GM19035 (cell line): ENCODE measurements at regions not wholly inside any gene's neighbourhood (a gene's known extent, or its start where the extent isn't known, plus 50 kb on each side); places are given as distances from the start of the nearest gene placed in this dataset.

ENCODE experiments used
- ATAC-seq: cut with Tn5 transposase; IDR thresholded peaks from one replicate; pipeline ENCODE4 v1.9.1; 2021; ENCODE audit not compliant: unreplicated experiment

- ATAC-seq: peak; percentile 54
Measured at GRCh38 chr6:104326173-104327001, 533.3 kb downstream of the HACE1 start.

DNA sequence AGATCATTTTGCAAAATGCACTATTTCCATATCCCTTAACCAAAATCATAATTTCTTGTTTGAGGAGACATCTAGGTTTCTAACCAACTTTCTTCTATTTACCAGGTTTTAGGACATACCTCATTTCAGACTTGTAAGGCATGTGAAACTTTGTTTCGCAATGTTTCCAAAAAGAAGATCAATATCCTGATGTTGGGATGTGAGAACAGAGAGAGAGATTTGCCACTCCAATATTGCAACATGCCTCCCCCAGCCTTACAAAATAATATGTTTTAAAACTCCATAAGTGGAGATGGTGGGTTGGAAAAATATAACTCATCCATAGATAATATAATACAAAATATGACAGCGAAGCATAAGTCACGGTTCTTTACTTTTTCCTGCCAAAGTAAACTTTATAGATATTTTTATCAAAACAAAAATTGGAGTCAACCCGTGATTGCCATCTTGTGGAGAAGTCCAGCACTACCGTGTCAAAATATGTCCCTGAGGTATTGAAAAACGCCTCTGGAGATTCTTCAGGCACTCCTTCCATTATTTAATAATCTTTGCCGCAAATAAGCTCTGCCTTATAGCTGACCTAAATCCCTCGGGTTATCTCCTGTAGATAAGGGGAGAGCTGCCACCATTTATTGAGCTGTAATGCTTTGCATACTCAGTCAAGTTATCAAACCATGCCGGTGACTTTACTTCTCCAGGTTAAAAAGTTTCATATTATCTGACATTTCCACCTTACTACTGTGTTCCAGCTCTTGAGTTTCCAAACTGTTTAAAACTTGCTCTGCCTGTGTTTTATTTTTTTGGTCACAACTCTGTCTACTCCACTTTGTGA lies 534.2 kb downstream of the HACE1 start:
- ATAC-seq: peak; percentile 40

DNA sequence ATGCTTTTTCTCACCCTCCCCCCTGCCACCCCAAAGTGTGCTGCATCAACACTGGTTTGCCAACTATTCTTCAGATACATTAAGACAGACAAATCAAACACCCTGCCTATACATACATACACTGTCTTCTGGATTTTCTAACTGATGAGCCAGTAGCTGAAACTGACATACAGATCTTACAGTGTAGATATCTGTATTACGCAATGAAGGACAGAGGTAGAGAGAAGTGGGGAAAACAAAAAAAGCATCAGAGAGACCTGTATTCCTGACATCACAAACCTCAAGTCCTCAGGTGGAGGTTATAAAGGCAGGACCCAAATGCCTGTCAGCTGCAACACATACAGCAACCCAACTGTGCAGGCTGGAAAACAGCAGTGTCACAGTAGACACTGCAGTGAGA lies 535.4 kb downstream of the HACE1 start:
- no peak for ATAC-seq

DNA sequence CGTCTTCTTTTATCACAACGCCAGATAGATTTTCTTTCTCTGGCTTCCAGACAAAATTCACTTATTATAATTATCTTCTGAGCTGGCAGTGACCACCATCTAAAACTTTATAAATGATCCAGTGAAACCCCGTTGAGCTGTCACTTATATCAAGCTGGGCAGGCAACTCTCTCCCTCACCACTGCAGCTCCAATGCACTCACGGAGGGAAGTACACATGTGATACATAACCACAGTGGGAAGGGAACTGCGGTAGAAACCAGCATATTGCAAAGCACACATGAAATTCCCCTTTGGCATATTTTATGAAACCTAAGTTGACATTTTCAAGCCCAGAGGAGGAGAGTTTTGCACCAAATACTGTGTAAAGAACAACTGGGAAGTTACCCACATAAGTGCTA lies 536.9 kb downstream of the HACE1 start:
- no peak for ATAC-seq

GRCh38 chr6:104321301-104321700 lies 538.4 kb downstream of the HACE1 start:
- no peak for ATAC-seq

GRCh38 chr6:104320896-104321295 lies 538.8 kb downstream of the HACE1 start:
- ATAC-seq: no peak

GRCh38 chr6:104312851-104313250 lies 546.9 kb downstream of the HACE1 start:
- ATAC-seq: no peak

GRCh38 chr6:104306211-104306610 lies 553.5 kb downstream of the HACE1 start:
- ATAC-seq: no peak

- no peak for ATAC-seq
Measured at GRCh38 chr6:104305206-104305605, 554.5 kb downstream of the HACE1 start.

- no peak for ATAC-seq
Measured at GRCh38 chr6:104301951-104302350, 557.8 kb downstream of the HACE1 start.

- ATAC-seq: no peak
Measured at GRCh38 chr6:104286641-104287040, 573.1 kb downstream of the HACE1 start.

- no peak for ATAC-seq
Measured at GRCh38 chr6:104284872-104285271, 574.8 kb downstream of the HACE1 start.

- no peak for ATAC-seq
Measured at GRCh38 chr6:104282581-104282980, 577.1 kb downstream of the HACE1 start.

GRCh38 chr6:104281370-104281769 lies 578.3 kb downstream of the HACE1 start:
- no peak for ATAC-seq

DNA sequence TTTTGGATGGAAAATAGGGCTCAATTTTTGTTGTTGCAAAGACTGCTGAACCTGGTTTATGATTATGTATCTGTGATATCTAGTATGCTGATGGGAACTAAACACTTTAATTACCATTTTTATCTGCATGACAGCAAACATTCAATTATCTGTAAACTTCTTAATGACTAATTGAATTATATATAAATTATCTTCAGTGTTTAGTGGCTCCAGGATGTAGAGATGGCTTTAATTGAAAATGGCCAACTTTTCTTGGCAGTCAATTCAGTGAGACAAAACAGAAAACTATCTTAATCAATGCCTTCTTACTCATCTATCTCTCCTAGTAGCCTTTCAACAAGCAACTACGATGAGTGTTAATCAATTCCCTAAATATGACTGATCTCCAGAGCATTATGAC lies 591.3 kb downstream of the HACE1 start:
- no peak for ATAC-seq

GRCh38 chr6:104266922-104267321 lies 592.8 kb downstream of the HACE1 start:
- no peak for ATAC-seq

DNA sequence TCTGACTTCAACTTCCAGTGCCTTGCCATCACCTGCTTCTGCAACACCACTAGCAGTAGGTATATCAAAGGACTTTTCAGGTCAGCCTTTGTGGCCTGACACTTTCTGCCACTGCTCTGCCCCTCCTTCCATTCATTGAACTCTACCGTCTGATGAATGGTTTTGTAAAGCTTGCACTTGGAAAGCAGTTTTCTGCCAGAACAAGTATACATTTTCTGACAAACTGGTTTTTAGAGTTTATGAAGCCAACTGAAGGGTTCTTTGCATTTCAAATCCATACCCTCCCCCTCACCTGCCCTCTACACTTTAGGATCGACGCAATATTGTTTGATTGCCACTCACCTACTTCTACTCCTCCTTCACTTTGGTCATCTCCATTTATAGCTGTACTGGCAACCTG lies 603.1 kb downstream of the HACE1 start:
- ATAC-seq: no peak

DNA sequence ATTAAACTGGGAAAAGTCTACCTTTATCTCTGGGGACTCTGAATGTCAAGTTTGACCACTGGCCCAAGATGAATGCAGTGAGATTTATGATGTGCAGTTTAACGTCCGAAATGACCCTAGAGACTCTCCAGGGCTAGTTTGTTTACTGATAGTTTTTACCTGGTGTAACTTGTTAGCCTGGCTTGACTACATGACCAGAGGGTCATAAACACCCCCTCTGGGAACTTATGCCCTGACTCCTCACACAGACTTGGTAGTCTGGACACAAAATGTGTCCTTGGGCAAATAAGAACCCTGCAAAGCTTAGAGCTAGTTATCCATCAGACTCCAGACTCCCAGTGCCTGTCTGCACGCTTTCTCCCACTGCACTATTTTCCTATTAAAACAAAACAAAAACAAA lies 606.5 kb downstream of the HACE1 start:
- no peak for ATAC-seq

DNA sequence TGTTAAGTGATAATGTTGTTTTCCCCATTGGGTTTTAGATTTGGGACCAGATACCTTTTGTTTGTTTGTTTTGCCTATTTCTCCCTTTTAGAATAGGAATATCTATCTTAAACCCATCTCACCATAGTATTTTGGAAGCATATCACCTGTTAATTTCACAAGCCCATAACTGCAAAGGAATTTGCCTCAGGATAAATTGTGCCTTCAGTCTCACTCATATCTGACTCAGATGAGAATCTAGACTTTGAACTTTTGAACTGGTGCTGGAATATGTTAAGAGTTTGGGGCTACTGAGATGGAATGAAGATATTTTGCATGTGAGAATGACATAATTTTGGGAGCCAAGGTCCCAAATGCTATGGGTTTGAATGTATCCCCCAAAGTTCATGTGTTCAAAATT lies 607.4 kb downstream of the HACE1 start:
- ATAC-seq: no peak

DNA sequence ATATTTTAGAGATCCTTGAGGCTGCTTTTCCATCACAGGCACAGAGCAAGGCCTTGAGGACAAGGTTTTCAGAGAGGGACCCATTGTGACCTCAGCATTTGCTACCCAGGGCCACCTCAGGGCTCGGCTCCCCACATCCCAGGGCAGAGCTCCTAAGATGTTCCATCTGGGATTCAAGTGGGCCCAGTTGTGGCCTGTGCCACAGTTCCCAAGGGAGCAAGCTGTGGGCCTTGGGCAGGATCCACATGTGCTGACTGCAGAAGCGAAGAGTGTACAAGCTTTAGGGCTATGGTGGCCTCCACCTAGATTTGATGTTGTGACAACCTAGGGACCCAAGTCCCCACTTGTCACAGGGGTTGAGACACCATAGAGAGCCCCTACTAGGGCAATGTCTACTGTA lies 608.1 kb downstream of the HACE1 start:
- ATAC-seq: no peak

DNA sequence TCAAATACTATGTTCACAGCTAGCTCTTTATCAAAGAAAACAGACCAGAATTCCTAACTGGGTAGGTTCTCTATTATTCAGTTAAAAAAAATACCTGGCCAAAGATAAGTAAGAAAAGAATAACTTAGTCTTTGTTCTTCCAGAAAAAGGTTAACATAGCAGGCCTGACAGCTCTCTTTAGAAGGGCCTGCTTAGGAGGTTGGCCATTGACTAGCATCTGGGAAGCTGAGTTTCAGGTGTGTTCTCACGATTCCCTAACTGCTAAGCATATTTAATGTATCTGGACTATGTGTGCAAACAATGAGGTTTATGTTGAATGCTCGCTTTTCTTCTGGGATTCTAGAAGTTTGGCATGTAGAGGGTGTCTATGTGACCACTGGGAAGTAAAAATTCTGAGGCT lies 618.9 kb downstream of the HACE1 start:
- ATAC-seq: no peak

GRCh38 chr6:104239971-104240370 lies 619.7 kb downstream of the HACE1 start:
- no peak for ATAC-seq
